ENCODE measurements at regions not wholly inside any gene's neighbourhood (a gene's known extent, or its start where the extent isn't known, plus 50 kb on each side); places are given as distances from the start of the nearest gene placed in this dataset.
A peak's percentile ranks its signal among the peaks of the same experiment; 100 is the strongest.

DNA sequence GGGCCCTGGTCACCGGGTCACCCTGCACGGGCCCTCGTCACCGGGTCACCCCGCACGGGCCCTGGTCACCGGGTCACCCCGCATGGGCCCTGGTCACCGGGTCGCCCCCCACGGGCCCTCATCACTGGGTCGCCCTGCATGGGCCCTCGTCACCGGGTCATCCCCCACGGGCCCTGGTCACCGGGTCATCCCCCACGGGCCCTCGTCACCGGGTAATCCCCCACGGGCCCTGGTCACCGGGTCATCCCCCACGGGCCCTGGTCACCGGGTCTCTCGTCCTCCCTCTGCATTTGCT is 77.6 kb downstream of the RIPK4 start:
- Histone ChIP-seq H3K4me1 (ENCODE audit: control insufficient read depth, insufficient read depth, low read length) (peaks cover 38% of the 10 kb centered on the region), H3K4me3 (ENCODE audit: low read length) (no peak overlapping the region), H3K9me3 (ENCODE audit: control insufficient read depth, low read length) (no peaks in the 10 kb centered on the region), H3K9ac (ENCODE audit: low read length) (no peak overlapping the region), H3K27me3 (ENCODE audit: control insufficient read depth, insufficient read depth, low read length) (no peaks in the 10 kb centered on the region), H3K36me3 (ENCODE audit: control insufficient read depth, insufficient read depth, low read length) (no peaks in the 10 kb centered on the region)

- Histone ChIP-seq H3K4me1 (ENCODE audit: control insufficient read depth, insufficient read depth, low read length) (peaks cover 54% of the 10 kb centered on the region), H3K9me3 (ENCODE audit: control insufficient read depth, low read length) (no peaks in the 10 kb centered on the region), H3K36me3 (ENCODE audit: control insufficient read depth, insufficient read depth, low read length) (no peaks in the 10 kb centered on the region), H3K9ac (ENCODE audit: low read length) (no peak overlapping the region), H3K4me3 (ENCODE audit: low read length) (no peak overlapping the region), H3K27me3 (ENCODE audit: control insufficient read depth, insufficient read depth, low read length) (no peaks in the 10 kb centered on the region)
These were observed 79.2 kb downstream of the RIPK4 start for GRCh38 chr21:41687633-41688032.

DNA sequence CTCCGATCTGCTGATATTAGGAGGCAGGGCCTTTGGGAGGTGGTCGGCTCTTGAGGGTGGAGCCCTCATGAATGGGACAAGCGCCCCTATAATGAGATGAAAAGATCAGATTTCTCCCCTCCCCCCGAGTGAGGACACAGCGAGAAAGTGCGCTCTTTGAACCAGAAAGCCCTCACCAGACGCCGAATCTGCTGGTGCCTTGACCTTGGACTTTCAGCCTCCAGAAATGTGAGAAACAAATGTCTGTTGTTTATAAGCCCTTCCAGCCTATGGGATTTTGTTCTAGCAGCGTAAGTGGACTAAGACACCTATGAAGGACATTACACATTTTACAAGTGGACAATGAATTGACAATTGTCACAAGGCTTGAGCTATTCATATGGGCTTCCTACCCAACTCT is 80.2 kb downstream of the RIPK4 start:
- no peaks in the 10 kb centered on the region for H3K36me3 ChIP-seq (ENCODE audit: control insufficient read depth, insufficient read depth, low read length)
- H3K4me1 ChIP-seq (ENCODE audit: control insufficient read depth, insufficient read depth, low read length): peaks cover 63% of the 10 kb centered on the region
- no peaks in the 10 kb centered on the region for H3K27me3 ChIP-seq (ENCODE audit: control insufficient read depth, insufficient read depth, low read length)
- no peaks in the 10 kb centered on the region for H3K9me3 ChIP-seq (ENCODE audit: control insufficient read depth, low read length)
- no peak overlapping the region for H3K4me3 ChIP-seq (ENCODE audit: low read length)
- H3K9ac ChIP-seq (ENCODE audit: low read length): no peak overlapping the region

DNA sequence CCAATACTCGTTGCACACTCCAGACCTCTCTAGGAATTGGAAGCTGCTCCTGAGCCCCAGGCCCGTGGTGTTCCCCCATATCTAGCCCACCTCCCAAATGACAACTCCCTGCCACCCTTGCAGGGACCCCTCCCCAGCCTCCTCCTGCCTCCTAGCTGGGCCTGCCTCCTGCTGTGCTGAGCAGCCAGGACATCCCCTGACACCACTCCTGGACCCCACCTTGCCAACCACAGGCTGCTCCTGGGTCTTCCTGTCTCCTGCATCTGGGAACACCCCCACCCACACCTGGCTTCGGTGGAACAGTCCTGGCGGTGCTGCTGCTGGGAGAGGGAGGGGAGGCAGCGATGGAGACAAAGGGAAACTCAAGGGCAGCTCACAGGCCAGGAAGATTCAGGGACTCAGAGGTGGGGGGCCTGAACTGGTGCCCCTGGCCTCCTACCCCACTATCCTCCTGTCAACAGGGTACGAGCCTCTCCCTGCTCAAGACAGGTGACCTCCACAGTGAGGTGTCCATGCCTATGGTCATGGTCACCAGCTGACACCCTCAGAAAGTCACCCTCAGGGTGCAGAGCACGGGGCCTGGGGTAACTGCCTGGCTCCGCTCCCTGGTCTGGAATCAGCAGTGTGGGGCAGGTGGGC is 81.2 kb downstream of the RIPK4 start:
- no peaks in the 10 kb centered on the region for H3K9me3 ChIP-seq (ENCODE audit: control insufficient read depth, low read length)
- H3K9ac ChIP-seq (ENCODE audit: low read length): peak overlapping the region; percentile 49
- H3K4me3 ChIP-seq (ENCODE audit: low read length): no peak overlapping the region
- H3K36me3 ChIP-seq (ENCODE audit: control insufficient read depth, insufficient read depth, low read length): no peaks in the 10 kb centered on the region
- peaks cover 74% of the 10 kb centered on the region for H3K4me1 ChIP-seq (ENCODE audit: control insufficient read depth, insufficient read depth, low read length)
- no peaks in the 10 kb centered on the region for H3K27me3 ChIP-seq (ENCODE audit: control insufficient read depth, insufficient read depth, low read length)

DNA sequence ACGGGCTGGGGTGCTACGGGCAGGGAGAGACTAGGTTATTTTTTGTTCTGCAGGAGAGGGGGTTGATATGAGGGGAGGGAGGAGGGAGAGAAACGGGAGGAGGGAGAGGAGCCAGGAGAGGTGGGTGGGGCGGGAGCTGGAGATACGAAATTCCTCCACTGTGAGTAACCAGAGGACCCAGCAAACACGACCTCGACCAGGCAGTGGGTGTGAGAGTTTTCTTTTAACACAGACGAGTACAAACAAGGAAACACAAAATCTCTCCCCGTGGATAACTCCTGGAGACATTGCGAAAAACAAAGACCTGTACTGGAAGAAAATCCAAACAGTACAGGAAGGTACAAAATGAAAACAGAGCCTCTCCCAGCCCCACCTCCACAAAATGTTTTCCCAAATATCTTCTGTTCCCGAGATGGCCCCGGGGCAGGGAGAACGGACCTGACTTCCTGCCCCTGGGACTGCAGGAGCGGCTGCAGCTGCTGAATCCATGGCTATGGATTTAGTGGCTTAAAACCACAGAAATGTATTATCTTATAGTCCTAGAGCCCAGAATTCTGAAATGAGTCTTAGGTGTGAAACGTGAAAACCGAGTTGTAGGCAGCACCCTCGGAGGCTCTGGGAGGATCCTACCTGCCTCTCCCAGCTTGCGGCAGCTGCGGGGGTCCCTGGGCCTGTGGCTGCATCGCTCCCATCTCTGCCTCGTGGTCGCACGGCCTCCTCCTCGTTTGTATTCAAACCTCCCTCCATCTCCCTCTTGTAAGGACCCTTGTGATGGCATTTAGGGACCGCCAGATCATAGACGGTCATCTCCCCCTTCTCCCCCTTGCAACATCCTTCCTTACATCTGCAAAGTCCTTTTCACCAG is 82.2 kb downstream of the RIPK4 start:
- Histone ChIP-seq H3K27me3 (ENCODE audit: control insufficient read depth, insufficient read depth, low read length) (no peaks in the 10 kb centered on the region), H3K9ac (ENCODE audit: low read length) (peak overlapping the region; percentile 49), H3K4me1 (ENCODE audit: control insufficient read depth, insufficient read depth, low read length) (peaks cover 84% of the 10 kb centered on the region)

GRCh38 chr21:41683815-41684214 is 83.0 kb downstream of the RIPK4 start:
- Histone ChIP-seq H3K9me3 (ENCODE audit: control insufficient read depth, low read length) (no peaks in the 10 kb centered on the region), H3K9ac (ENCODE audit: low read length) (peak overlapping the region; percentile 49), H3K36me3 (ENCODE audit: control insufficient read depth, insufficient read depth, low read length) (no peaks in the 10 kb centered on the region), H3K27me3 (ENCODE audit: control insufficient read depth, insufficient read depth, low read length) (no peaks in the 10 kb centered on the region), H3K4me1 (ENCODE audit: control insufficient read depth, insufficient read depth, low read length) (peaks cover 91% of the 10 kb centered on the region), H3K4me3 (ENCODE audit: low read length) (no peak overlapping the region)

More for the DNA sequence above, 82.2 kb downstream of the RIPK4 start:
- no peaks in the 10 kb centered on the region for H3K9me3 ChIP-seq (ENCODE audit: control insufficient read depth, low read length)
- no peaks in the 10 kb centered on the region for H3K36me3 ChIP-seq (ENCODE audit: control insufficient read depth, insufficient read depth, low read length)
- no peak overlapping the region for H3K4me3 ChIP-seq (ENCODE audit: low read length)

DNA sequence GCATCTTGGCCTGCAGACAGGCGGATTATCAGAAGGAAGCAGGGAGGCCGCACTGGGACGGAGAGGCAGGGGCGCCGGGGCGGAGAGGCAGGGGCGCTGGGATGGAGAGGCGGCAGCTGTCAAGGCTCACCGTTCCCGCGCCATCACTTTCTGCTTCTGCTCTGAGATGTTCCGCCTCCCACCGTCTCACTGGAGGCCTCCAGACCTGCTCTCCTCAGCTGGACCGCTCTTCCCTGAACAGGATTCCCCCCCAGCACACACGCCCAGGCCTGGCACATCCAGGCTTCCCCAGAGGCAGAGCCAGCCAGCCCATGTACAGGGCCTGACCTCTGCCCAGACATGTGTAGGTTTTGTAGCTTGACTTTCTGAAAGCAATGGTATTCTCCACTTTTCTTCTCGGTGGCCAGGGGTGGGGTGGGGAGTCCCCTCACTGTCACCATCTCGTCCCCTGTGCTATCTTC is 84.1 kb downstream of the RIPK4 start:
- no peak overlapping the region for H3K4me3 ChIP-seq (ENCODE audit: low read length)
- peaks cover 98% of the 10 kb centered on the region for H3K4me1 ChIP-seq (ENCODE audit: control insufficient read depth, insufficient read depth, low read length)

GRCh38 chr21:41681939-41682718 is 84.7 kb downstream of the RIPK4 start:
- Histone ChIP-seq H3K36me3 (ENCODE audit: control insufficient read depth, insufficient read depth, low read length) (no peaks in the 10 kb centered on the region), H3K9me3 (ENCODE audit: control insufficient read depth, low read length) (no peaks in the 10 kb centered on the region), H3K4me1 (ENCODE audit: control insufficient read depth, insufficient read depth, low read length) (peaks cover 97% of the 10 kb centered on the region), H3K9ac (ENCODE audit: low read length) (no peak overlapping the region), H3K27me3 (ENCODE audit: control insufficient read depth, insufficient read depth, low read length) (no peaks in the 10 kb centered on the region), H3K4me3 (ENCODE audit: low read length) (no peak overlapping the region)

More for the DNA sequence above, 84.1 kb downstream of the RIPK4 start:
- Histone ChIP-seq H3K27me3 (ENCODE audit: control insufficient read depth, insufficient read depth, low read length) (no peaks in the 10 kb centered on the region), H3K9ac (ENCODE audit: low read length) (no peak overlapping the region), H3K36me3 (ENCODE audit: control insufficient read depth, insufficient read depth, low read length) (no peaks in the 10 kb centered on the region), H3K9me3 (ENCODE audit: control insufficient read depth, low read length) (no peaks in the 10 kb centered on the region)

DNA sequence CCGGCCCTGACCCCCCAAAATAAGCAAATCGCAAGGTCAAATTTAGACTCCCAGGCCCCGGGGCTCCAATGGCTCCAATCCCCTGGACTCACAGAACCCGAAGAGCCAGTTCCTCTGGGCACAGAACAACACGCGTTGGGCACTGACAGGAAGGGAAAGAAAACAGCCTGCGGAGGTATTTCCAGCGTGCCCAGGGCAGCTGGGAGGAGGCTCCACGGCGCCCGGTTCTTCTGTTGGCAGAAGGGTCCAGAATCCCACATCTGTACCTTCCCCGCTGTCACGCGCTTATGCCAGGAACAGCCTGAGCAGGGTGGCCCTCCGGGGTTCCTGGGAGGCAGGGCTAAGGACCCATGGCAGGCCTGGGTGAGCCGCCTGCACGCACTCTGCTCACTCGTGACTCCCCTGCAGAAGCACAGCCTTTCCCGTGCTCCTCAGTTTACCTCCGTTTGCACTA is 85.5 kb downstream of the RIPK4 start:
- no peaks in the 10 kb centered on the region for H3K36me3 ChIP-seq (ENCODE audit: control insufficient read depth, insufficient read depth, low read length)
- H3K4me3 ChIP-seq (ENCODE audit: low read length): no peak overlapping the region
- no peaks in the 10 kb centered on the region for H3K27me3 ChIP-seq (ENCODE audit: control insufficient read depth, insufficient read depth, low read length)
- H3K4me1 ChIP-seq (ENCODE audit: control insufficient read depth, insufficient read depth, low read length): peaks cover 90% of the 10 kb centered on the region
- peak overlapping the region; percentile 62 for H3K9ac ChIP-seq (ENCODE audit: low read length)
- no peaks in the 10 kb centered on the region for H3K9me3 ChIP-seq (ENCODE audit: control insufficient read depth, low read length)

GRCh38 chr21:41680444-41681347 is 86.2 kb downstream of the RIPK4 start:
- Histone ChIP-seq H3K4me1 (ENCODE audit: control insufficient read depth, insufficient read depth, low read length) (peaks cover 83% of the 10 kb centered on the region), H3K4me3 (ENCODE audit: low read length) (no peak overlapping the region)

DNA sequence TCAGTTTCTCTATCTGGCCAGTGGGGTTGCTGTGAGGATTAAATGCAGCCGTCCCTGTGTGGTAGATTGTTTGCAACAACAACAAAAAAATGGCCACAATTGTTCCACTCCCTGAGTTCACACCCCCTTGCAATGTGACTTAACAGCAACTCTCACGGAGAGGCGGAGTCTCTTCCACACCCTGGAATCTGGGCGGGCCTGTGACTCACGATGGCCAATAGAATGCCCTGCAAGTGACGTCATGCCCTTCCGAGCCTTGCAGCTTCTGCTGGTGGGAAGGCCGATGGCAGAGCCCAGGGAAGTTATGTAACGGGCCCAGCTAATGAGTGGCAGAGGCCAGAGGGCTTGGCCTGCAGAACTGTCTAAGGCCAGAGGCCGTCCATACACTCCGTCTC is 87.9 kb downstream of the RIPK4 start:
- Histone ChIP-seq H3K27me3 (ENCODE audit: control insufficient read depth, insufficient read depth, low read length) (no peaks in the 10 kb centered on the region), H3K36me3 (ENCODE audit: control insufficient read depth, insufficient read depth, low read length) (no peaks in the 10 kb centered on the region), H3K9me3 (ENCODE audit: control insufficient read depth, low read length) (no peaks in the 10 kb centered on the region), H3K9ac (ENCODE audit: low read length) (peak overlapping the region; percentile 62), H3K4me1 (ENCODE audit: control insufficient read depth, insufficient read depth, low read length) (peaks cover 65% of the 10 kb centered on the region), H3K4me3 (ENCODE audit: low read length) (no peak overlapping the region)

More at GRCh38 chr21:41680444-41681347, 86.2 kb downstream of the RIPK4 start:
- Histone ChIP-seq H3K27me3 (ENCODE audit: control insufficient read depth, insufficient read depth, low read length) (no peaks in the 10 kb centered on the region), H3K9ac (ENCODE audit: low read length) (peak overlapping the region; percentile 62), H3K9me3 (ENCODE audit: control insufficient read depth, low read length) (no peaks in the 10 kb centered on the region), H3K36me3 (ENCODE audit: control insufficient read depth, insufficient read depth, low read length) (no peaks in the 10 kb centered on the region)

Data from mucosa of stomach (tissue), 1 donor.